GM18508 (cell line): ENCODE measurements at regions not wholly inside any gene's neighbourhood (a gene's known extent, or its start where the extent isn't known, plus 50 kb on each side); places are given as distances from the start of the nearest gene placed in this dataset.

ENCODE experiments used
- ATAC-seq: cut with Tn5 transposase; IDR thresholded peaks from one replicate; pipeline ENCODE4 v1.9.1; 2021; ENCODE audit warnings: moderate number of reproducible peaks; ENCODE audit not compliant: insufficient read depth, unreplicated experiment

- ATAC-seq = no peak
Observed at GRCh38 chr4:136725286-136726081, 806.8 kb downstream of the PCDH18 start.

DNA sequence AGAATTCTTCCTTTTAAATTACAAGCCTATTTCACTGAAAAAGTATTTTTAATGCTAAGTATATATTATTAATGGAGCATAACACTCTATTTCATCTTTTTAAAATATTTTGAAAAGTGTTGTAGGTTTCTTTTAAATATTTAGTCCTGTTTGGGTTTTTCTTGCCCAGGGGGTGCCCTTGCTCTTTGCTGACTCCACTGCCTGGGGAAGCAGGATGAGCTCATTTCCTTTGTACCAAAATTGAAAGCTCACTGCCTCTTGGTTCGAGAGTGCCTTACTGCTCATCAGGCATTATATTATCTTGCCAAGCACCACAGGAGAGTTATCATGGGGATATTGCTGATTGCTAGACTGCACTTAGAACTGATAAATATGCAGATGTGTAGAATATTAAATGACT is 819.2 kb downstream of the PCDH18 start:
- ATAC-seq = no peak

DNA sequence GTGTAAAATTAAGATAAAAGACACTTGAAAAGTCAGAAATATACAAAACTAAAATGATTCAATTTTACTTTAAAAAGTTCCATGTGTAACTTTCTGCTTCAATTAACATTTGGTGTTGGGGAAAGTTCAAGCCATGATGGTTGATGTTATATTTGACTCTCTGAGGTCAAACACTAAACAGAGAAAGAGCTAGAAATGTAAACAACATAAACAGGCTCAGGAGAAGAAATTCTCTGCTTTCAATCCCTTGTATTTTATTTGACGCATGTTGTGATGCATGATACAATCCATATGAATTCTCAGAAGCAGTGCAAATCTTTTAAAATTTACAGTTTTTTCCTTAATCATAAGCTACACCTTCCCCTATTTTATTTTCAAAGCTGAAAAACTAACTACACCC is 822.4 kb downstream of the PCDH18 start:
- ATAC-seq = no peak

DNA sequence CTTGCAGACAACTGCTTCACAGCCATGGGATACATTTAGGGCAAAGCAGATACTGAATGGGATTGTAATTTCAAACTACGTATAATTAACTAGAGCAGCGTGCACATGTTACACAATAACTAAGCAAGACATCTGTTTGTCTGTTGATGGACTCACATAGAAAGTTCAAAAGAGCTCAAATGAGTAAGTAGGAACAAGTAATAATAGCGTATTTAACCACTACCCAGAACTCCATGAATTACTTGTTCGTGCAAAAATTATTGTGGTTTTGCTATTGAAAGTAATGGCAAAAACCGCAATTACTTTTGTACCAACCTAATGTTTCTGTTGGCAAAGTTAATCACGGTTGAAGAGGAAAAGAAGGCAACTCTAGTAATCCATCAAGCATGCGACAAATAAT is 825.4 kb downstream of the PCDH18 start:
- no peak for ATAC-seq

GRCh38 chr4:136699905-136700304 is 832.4 kb downstream of the PCDH18 start:
- ATAC-seq = no peak

DNA sequence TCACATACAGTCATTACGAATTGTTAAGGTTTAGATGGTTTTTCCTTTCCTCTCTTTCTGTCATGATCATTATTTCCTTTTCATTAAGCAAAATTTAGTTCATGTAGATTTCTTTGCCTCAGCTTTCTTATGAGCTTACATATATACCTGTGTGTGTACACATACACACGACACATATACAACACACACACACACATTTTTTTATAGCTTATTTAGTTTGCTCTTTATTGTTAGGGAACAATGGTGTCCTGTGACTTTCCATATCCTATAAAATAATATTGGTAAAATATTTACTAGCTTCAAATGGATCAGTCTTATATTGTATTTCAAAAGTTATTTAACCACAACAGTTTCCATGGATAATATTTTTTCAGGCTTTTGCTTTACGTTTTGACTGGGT is 840.7 kb downstream of the PCDH18 start:
- no peak for ATAC-seq

- no peak for ATAC-seq
Observed at GRCh38 chr4:136690360-136690759, 841.9 kb downstream of the PCDH18 start.

GRCh38 chr4:136687596-136687995 is 844.7 kb downstream of the PCDH18 start:
- ATAC-seq = no peak

DNA sequence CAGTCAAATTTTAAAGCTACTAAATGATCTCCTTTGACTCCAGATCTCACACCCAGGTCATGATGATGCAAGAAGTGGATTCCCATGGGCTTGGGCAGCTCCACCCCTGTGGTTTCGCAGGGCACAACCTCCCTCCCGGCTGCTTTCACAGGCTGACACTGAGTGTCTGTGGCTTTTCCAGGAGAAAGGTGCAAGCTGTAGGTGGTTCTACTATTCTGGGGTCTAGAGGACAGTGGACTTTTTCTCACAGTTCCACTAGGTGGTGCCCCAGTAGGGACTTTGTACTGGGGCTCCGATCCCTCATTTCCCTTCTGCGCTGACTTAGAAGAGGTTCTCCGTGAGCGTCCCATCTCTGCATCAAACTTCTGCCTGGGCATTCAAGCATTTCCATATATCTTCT is 845.2 kb downstream of the PCDH18 start:
- ATAC-seq = no peak

DNA sequence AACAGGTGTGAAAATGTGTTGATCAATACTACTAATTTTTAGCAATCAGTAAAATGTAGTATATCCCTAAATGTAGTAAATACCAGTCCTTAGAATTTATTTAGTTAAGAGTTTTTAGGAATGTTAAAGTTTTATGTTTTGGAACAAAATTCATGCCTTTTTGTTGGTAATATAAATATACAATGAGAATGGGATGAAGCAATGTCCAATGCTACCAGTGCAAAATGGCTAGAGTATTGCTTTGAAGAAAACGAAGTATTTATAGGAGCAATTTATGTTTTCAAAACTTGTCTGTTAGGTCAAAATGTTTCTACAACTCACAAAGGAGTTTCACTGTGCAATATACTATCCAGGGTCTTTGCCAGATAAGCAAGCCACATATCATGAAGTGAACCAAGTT is 851.5 kb downstream of the PCDH18 start:
- no peak for ATAC-seq

- no peak for ATAC-seq
Observed at GRCh38 chr4:136680271-136680670, 852.0 kb downstream of the PCDH18 start.

GRCh38 chr4:136670265-136670664 is 862.0 kb downstream of the PCDH18 start:
- no peak for ATAC-seq

GRCh38 chr4:136664988-136665387 is 867.3 kb downstream of the PCDH18 start:
- ATAC-seq = no peak

DNA sequence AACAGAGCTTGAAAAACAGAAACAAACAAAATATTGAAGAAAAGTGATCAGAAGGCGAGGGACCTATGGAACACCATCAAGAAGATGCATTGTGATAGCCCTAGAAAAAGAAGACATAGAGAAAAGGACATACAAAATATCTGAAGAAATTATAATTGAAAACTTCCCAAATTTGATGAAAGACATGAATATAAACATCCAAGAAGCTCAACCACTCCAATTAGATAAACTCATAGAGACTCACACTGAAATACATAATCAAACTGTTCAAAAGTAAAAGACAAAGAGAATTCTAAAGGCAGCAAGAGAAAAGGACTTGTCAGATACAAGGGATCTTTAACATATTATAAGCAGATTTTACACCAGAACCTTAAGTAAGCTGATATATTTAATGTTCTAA is 869.8 kb downstream of the PCDH18 start:
- no peak for ATAC-seq

- no peak for ATAC-seq
Observed at GRCh38 chr4:136653640-136654406, 878.5 kb downstream of the PCDH18 start.

DNA sequence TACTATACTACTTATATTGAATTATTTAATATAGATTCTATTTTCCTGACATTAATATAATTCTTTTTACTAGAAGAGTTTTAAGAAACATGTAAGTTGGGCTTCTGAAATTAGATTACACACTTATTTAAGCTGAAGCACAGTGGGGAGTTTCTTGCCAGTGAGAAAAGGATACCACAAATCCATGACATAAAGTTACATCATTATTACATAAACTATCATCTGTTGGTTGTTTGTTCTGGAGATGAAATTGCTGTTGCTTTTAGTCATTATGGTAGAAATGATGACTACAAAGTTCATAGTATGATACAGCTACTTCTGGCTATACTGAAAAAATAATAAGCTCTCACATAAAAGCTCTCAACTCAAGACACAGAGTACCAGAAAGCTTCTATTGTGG is 880.4 kb downstream of the PCDH18 start:
- ATAC-seq = no peak

- ATAC-seq = peak; percentile 27
Observed at GRCh38 chr4:136651278-136651667, 881.0 kb downstream of the PCDH18 start.

DNA sequence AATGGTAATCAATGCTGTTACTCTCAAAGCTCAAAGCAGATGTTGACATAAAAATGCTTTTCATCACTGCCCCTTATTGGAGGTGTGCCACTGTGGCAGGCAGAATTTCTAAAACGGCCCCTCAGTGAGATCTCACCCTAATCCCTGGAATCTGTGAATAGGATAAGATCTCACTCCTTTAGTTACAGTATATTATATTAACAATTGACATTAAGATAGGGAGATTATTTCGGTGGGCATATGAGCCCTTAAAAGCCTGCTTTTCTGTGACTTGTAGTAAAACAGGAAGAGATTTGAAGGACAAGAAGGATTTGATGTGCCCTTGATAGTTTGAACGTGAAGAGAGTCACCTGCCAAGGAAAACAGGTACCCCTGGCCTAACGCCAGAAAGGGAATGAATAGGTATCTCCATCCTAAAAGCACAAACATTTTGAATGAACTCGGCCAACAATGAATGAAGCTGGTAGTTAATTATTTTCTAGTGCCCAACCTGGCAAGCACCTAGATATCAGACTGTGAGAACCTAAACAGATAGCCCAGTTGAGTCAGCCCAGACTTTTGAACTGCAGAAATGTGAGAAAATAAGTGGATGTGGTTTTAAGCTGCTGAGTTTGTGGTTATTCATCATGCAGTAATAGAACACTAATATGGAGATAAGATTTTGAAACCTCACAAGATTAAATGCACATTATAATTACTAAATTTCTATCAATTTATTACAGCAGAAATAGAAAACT is 881.6 kb downstream of the PCDH18 start:
- ATAC-seq = peak; percentile 74

GRCh38 chr4:136644279-136644678 is 888.0 kb downstream of the PCDH18 start:
- ATAC-seq = no peak

GRCh38 chr4:136643416-136643815 is 888.9 kb downstream of the PCDH18 start:
- no peak for ATAC-seq
